DMS79 (cell line): ENCODE measurements at regions not wholly inside any gene's neighbourhood (a gene's known extent, or its start where the extent isn't known, plus 50 kb on each side); places are given as distances from the start of the nearest gene placed in this dataset.
"Not testable (repeated sequence)": the region's sequence is repeated elsewhere in the genome, so short reads cannot be mapped to it uniquely, and the experiment has no call there.

Source experiments
- DNase-seq: peaks from one replicate; lab custom pipeline; 2025; lab: John Stamatoyannopoulos, UW

DNA sequence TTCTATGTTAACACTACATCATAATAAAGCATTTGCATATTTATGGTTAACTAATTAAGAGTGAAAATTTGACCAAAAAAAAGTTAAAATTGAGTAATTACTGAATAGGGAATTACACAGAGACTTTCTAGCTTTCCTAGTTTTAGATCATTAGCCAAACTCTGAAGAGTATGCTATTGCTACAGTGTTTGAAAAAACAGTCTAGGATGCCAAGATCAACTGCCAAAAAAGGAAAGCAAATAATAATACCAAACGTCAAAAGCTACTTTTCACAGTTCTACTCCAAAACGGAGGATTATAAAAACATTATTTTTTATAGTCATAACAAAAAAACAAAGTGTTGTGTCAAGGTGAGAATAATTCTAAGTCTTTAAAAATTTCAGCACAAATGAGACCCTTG lies 359.8 kb upstream of the CTSO start:
- DNase-seq = no peak

DNA sequence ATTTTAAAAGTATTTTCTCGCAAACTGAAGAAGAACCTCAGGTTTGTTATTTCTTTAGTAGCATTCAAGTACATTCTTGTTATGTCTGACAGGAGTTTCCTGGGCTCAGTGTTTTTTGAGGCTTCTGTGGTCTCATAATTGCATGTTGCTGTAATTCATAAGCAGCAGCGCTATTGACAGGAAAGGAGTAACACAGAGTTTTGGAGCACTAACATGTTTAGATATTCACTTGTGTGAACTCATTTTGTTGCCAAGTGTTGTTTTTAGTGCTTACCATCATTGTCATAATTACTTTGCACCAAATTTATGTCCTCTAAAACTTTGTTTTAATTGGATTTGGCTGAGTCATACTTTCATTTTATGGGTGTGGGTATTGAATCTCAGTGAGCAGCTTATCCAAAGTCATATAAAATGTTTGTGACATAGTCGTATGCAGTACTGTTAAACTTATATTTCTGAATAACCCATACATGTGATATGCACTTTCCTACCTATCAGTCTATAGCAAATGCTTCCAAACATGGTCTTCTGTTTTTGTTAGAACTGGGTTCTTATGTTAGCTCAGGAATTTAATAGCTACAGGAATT lies 358.7 kb upstream of the CTSO start:
- no peak for DNase-seq

DNA sequence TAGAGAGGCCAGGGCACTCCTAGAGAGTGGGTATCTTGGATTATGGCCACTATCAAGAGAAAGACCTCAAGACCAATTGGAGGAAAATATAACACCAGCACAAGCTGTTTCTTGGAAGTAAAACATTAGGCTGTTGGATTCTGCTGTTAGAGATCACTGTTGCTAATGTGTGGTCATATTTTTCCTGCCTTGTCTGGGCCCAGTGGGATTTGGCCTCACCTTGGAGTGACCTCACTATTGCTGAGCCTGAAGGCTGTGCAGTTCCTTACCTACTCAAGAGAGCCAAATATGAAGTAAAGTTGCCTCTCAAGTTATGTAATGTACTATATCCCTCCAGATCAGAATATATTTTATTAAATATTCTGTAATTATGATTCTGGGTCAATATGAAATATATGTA lies 355.4 kb upstream of the CTSO start:
- DNase-seq = no peak

DNA sequence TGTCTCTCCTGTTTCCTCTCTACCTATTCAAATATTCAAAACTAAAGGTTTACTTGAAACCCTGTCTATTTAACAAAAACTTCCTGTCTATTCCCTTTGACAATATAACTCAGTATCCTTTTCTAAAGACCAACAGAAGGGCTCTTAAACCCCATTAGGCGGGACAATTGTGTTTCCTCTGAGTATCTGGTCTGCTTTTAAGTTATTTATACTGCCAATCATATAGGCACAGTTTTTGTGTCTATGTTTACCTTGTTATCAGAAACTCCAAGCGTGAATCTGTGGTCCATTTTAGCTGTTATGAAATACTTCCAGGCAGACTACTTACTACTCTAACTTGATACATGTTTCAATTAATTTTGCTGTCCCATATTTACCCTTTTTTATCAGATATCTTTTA lies 350.0 kb upstream of the CTSO start:
- DNase-seq = peak; percentile 7

DNA sequence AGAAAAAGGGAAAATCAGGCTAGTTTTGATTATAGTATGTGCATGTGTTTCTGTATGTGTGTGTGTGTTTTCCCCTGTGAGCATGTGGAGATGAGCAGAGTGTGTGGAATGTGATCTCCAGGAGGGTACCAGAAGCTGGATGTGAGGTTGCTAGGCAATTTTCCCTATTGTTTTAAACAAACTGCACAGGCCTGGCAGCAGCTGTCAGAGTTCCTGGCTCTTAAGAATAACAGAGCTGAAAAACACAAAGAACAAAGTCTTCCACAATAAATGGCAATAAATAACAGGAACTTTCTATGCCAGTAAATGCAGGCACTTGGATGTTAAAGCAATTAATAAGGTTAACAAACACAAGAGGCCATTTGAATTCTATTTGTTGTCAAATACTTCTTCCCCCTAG lies 344.6 kb upstream of the CTSO start:
- no peak for DNase-seq

DNA sequence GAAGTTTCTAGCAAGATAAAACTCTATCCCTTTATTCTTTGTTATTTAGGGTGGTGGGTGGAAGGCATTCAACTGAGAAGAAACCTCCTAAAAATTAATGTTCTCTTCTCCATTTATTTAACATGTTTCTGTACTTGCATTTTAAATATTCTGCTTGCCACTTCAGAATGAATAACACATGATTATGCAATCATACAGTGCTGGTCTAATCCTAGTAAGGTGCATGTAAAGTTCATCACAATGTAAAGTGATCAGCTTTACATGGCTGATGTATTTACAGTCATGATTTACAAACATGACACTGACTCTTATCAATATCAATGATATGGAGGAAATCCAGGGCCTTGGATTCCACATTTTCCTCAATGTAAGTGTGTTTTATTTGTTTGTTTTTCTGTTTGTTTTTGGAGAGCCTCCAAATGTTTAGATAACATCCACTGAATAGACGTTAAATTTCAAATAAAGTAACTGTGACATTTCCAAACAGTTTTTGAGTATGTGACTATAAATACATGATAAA lies 342.1 kb upstream of the CTSO start:
- no peak for DNase-seq

DNA sequence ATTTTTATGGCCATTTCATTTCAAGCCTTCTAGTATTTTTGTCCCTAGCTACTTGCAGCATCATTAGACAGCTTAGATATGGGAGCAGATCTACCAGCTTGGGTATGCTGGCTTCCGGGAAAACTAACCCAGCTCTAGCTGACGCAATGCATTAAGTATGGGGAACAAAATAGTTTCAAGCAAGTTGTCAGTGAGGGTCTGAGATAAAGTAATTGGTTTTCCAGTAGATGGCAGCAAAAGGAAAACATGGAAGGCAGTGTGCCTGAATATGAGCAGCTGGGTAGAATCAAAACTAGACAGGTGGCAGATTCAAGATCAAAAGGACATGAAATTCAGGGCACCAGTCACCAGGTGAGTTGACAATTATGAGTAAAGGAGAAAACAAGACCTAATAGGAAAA lies 340.9 kb upstream of the CTSO start:
- DNase-seq = no peak

DNA sequence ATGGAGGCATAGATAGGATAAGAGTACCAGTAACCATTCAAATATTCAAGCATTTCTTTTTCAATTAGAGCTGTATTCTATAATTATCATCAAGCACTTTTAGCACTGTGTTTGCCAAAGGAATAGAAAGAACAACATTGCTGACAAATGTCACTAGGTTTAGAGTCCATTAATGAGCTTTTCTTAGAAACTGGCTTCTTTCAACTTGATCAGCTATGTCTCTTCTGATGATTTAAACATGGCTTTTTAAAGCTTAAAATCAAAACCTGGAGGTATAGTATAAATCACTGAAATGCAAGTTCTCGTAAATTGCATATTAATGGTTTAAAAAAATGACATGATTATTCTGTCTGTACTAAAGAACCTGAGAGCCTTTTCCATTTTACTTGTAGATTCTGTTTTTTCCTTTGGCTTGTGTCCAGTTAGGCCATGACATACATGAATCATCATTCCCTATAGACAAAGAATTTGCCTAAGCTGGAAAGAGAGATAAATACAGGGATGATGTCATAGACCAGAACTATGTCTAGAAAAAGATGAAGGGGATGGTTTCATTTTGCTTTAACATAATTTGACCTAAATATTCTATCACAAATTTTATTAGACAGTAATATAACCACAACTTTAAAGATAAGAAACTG lies 340.1 kb upstream of the CTSO start:
- peak; percentile 14 for DNase-seq

DNA sequence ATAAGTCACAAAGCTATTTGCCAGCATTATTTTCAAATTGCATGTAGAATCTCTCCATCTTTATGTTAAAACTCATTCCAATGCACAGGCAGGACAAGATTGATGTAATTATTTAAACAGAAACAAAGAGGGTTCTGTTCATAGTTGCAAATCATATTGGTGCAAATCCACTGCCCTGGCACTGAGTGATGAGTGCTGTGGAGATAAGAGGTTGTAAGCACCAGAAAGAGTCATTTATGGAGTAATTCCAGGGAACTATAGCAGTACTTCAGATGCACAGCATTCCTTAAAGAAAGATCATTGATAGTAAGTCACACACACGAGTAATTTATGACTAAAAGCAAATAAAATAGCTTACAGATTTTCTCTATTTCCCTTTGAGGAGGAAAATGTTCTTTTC lies 337.7 kb upstream of the CTSO start:
- no peak for DNase-seq

DNA sequence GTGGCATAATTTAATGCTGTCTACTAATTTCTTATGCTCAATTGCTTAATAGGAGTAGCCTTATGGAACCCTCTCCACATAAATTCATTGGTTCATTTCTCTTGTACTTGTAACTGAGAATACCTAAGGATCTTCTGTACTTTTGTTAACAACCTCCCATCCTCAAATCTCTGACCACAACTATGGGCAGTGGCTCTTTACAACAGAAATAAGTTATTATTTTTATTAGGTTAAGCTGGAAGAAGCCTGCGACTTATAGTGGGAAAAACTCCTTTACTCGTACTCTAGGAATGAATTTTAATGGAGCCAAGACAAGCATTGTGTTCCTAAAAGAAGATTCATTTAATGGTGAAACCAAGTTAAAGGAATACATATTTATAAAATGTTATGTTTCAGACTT lies 337.1 kb upstream of the CTSO start:
- DNase-seq = no peak

DNA sequence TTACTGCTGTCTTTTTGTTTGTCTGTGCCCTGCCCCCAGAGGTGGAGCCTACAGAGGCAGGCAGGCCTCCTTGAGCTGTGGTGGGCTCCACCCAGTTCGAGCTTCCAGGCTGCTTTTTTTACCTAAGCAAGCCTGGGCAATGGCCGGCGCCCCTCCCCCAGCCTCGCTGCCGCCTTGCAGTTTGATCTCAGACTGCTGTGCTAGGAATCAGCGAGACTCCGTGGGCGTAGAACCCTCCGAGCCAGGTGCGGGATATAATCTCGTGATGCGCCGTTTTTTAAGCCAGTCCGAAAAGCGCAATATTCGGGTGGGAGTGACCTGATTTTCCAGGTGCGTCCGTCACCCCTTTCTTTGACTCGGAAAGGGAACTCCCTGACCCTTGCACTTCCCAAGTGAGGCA lies 336.4 kb upstream of the CTSO start:
- DNase-seq = not testable (repeated sequence)

DNA sequence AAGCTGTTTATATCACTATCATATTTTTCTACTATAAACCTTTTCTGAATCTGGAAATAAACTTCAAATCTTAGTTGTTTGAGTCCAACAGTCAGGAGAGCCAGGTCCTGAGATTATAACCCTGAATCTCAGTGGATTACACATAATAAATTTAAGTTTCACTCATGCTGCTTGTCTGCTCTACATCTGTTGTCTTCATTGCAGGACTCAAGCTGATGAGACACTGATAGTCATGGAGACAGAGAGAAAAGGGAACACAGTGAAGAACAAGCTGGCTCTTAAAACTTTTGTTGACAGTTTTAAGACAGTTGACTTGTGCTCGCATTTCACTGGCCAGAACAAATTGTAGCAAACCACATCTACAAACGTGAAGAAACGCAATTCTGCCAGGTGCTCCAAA lies 327.0 kb upstream of the CTSO start:
- DNase-seq = no peak

DNA sequence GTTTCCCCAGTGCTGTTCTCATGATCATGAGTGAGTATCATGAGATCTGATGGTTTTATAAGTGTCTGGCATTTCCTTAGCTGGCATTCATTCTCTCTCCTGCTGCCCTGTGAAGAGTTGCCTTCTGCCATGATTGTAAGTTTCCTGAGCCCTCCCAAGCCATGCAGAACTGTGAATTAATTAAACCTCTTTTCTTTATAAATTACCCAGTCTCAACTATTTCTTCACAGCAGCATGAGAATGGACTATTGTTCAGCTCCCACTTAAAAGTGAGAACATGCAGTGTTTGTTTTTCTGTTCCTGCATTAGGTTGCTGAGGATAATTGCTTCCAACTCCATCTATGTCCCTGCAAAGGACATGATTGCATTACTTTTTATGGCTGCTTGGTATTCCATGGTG lies 311.7 kb upstream of the CTSO start:
- DNase-seq = no peak

DNA sequence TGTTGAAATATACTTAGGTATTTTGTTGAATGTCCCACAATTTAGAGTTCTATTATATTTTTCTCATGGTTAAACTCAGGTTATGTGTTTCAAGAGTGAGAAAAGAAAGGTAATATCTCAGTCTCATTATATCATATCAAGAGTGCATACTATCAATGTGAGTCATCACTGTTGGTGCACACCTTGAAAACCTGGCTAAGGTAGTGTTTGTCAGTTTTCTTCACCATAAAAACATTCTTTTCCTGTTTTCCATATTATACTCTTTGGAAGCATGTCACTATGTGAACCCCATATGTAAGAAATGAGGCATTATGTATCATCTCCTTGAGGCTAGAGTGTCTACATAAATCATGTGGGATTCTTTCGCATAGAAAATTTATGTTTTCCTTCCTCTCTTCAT lies 307.6 kb upstream of the CTSO start:
- no peak for DNase-seq

DNA sequence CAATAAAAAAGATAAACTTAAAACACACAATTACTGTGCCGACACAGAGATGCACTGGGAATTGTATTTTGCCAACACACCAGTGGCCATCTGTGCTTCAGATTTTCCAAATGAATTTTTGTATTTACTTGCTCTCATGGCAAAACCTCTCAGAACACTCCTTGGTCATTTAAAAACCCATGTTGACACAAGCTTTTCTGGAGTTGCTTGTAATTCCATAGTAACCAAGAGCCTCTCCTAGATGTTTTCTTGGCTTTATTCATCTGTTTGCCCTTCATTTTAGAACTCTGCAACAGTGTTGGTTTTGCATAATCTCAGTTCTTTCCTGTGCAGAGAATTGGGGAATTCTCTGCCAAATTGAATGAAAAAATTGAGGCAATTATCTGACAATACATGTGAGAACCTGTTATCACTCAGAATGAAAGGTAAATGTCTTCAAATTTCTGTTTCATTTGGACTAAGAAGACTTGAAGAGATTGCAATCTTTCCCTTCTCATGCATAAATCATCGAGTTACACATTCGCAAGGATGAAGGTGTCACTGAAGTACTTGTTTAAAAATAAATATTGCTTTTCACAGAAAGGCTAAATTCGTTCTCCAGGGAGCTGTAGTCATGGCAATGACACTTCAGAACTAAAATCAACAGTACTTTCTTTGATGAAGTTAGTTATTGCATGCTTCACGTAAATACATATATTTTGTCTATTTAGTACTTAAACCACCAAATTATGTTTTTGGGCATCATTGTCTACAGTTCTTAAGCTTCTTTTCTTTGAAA lies 301.8 kb upstream of the CTSO start:
- peak; percentile 60 for DNase-seq

DNA sequence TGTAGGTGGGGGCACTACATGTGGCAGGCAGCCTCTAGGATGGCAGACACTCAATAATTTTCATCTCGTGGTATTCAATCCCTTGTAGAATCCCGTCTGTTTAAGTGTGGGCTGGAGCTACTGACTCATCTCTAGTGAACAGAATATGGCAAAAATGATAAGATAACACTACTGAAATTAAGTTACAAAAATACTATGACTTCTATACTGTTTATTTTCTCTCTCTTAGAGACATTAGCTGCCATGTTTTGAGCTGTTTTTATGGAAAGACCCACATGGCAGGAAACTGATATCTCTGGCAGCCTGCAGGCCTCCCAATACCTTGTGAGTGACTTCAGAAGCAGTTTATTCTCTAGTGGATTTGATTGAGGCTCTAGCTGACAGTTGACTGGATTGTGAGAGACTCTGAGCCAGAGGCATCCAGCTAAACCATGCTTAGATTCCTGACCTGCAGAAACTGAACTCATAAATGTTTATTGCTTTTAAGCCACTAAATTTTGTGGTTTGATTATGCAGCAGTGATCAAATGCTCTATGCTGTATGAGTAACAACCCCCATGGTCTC lies 298.8 kb upstream of the CTSO start:
- no peak for DNase-seq

DNA sequence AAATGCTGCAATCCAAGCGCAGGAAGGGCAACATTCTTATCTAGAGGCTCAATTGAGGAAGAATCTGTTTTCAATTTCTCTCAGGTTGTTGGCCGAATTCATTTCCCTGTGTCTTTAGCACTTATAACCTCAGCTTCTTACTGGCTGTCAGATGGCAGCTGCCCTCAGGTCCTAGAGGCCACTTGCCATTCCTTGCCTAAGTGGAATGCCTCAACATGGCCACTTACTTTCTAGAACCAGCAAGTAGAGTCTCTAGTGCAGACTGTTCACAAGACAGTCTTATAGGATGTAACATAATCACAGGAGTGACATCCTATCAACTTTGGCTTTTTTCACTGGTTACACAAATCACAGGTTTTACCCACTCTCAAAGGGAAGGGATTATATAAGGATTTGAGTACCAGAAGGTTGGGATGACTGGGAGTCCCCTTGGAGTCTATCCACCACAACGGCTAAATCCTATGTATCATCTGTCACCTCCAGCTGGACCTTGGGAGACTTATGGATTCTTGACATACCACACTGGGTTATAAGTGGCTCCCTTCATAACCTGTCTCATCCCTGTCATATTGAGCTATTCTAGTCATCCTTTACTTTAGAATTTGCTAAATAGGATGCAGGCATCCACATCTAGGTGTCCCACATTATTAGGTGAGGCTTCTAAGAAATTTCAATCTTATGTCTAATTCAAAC lies 297.9 kb upstream of the CTSO start:
- no peak for DNase-seq

DNA sequence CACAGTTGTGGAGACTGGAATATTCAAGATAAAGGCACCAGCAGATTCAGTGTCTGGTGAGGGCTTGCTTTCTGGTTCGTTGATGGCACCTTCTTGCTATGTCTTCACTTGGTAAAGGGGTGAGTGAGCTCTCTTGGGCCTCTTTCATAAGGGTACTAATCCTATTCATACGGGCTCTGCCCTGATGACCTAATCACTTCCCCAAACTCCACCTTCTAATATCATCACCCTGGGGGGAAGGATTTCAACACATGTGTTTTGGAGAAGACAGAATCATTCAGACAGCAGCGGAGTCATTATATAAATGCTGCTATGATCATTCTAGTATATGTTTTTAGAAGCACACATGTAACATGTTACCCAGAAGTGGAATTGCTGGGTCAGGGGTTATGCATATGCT lies 295.3 kb upstream of the CTSO start:
- DNase-seq = no peak

DNA sequence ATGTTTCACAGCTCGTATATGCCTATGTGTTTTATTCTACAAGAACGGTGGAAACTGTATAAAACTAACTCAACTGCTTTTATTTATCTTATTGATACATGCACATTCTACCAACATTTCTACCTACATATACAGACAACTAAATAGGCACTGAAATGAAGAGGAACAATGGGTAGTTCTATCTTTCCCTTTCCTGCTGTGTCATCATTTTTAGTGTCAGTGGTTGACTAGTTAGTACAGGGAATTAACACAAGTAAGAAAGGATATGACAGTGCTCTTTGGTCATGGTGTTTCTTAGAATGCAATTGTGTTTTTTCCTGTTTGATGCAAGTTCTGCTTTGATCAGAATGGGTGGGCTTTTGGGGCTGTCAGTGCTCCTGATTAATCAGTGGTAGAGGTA lies 293.8 kb upstream of the CTSO start:
- no peak for DNase-seq

DNA sequence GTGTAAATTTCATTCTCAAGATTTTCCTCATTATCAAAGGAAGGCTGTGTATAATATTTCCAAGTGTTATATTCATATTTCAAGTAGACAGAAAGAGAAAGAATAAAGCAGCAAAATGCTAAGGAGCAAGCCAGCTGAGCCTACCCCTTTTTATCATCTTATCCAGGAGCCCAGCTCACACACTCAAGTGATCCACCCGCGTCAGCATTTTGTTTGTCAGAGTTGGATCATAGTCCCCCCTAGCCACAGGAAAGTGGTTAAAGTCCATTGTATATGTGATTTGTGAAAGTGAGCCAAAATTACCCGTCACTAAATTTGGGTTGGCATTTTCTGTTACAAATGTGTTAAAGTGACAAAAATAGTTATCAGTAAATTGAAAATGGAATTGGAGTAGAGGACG lies 289.3 kb upstream of the CTSO start:
- DNase-seq = no peak

DNA sequence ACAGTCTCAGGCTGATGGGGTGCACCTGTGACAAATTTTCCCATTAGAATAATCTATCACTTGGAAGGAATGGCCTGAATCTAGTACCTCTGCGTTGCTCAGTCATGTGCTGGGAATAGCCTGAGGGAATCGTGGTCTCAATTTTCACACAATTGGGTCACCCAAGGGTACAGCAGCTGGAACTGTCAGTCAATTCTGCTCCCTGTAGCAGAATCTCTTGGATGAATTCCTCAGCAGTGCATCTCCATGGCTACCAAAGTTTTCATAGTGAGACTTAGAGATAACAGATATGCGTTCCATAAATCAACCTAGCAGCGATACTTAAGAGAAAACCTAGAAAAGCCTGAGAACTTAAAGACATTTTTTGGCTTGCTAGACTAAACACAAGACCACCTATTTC lies 288.7 kb upstream of the CTSO start:
- DNase-seq = no peak

DNA sequence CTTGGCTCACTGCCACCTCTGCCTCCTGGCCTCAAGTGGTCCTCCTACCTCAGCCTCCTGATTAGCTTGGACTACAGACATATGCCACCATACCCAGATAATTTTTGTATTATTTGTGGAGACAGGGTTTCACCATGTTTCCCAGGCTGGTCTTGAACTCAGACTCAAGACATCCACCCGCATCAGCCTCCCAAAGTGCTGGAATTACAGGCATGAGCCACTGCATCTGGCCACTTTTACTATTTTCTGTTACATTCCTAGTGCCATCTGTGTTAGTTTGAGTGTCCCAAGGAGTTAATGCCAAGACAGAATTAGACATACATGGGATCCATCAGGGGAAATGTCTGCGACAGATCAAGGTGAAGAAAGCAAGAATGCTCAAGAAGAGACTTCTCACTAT lies 288.2 kb upstream of the CTSO start:
- DNase-seq = no peak

DNA sequence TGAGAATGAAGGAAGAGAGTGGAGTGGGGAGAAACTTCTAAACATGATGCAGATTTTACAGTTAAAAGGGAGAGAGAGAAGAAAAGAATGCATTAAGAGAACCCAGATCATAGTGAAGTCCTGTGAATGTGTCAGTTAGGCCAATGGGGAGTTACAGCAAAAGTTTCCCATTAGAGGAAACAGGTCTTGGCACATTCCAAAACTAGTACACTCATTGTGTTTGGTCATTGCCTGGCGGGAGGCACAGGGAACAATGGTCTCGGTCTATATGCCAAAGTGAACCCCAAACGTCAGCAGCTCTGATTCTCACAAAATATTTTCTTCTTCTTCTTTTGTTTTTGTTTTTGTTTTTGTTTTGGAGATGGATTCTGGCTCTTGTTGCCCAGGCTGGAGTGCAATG lies 284.5 kb upstream of the CTSO start:
- no peak for DNase-seq
